ENCODE measurements at regions not wholly inside any gene's neighbourhood (a gene's known extent, or its start where the extent isn't known, plus 50 kb on each side); places are given as distances from the start of the nearest gene placed in this dataset.

- no peak for TF ChIP-seq CTCF (IDR thresholded peaks at IDR 0.05)
- no peak for TF ChIP-seq POLR2A (IDR thresholded peaks at IDR 0.05)
- no peak for TF ChIP-seq POLR2AphosphoS5 (IDR thresholded peaks at IDR 0.05)
Measured at GRCh38 chr5:119726544-119726943, 97.2 kb downstream of the FAM170A start.
